AG09309 (cell line): ENCODE measurements at regions not wholly inside any gene's neighbourhood (a gene's known extent, or its start where the extent isn't known, plus 50 kb on each side); places are given as distances from the start of the nearest gene placed in this dataset.

Experiments
- DNase-seq: peaks from one replicate; pipeline ENCODE4 v3.0.0-alpha.2; 2010; ENCODE audit warnings: low read depth
- H3K4me3 ChIP-seq: 2 replicates; pipeline ENCODE4 v1.5.1; 2011; ENCODE audit warnings: mild to moderate bottlenecking, low read depth, low read length, moderate library complexity; ENCODE audit not compliant: control insufficient read depth
- TF ChIP-seq, protein P1 (sequence below): IDR thresholded peaks from 2 replicates; pipeline ENCODE4 v1.5.1; 2011; ENCODE audit warnings: mild to moderate bottlenecking, low read depth, low read length, inconsistent platforms; ENCODE audit not compliant: insufficient read depth, control insufficient read depth; ENCODE audit errors: missing control alignments

- no peak overlapping the region for H3K4me3 ChIP-seq
- TF ChIP-seq, protein P1, sequence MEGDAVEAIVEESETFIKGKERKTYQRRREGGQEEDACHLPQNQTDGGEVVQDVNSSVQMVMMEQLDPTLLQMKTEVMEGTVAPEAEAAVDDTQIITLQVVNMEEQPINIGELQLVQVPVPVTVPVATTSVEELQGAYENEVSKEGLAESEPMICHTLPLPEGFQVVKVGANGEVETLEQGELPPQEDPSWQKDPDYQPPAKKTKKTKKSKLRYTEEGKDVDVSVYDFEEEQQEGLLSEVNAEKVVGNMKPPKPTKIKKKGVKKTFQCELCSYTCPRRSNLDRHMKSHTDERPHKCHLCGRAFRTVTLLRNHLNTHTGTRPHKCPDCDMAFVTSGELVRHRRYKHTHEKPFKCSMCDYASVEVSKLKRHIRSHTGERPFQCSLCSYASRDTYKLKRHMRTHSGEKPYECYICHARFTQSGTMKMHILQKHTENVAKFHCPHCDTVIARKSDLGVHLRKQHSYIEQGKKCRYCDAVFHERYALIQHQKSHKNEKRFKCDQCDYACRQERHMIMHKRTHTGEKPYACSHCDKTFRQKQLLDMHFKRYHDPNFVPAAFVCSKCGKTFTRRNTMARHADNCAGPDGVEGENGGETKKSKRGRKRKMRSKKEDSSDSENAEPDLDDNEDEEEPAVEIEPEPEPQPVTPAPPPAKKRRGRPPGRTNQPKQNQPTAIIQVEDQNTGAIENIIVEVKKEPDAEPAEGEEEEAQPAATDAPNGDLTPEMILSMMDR: no peak
These were observed 981.2 kb downstream of the BCL11A start for GRCh38 chr2:59572227-59572626.

DNA sequence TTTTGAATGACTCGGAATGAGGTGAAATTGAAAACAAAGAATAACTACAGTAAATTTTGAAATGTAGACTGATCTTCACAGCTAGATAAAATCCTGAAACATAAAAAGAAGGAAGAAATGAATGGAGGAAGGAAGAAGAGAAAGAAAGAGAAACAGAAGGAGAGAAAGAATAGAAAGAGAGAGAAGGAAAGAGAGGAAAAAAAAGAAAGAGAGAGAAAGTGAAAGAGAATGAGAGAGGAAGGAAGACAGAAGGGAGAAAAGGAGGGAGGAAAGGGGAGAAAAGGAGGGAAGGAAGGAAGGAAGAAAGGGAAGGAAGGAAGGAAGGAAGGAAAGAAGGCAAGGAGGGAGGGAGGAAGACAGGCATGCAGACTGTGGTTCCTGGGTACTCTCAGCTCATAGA is 982.6 kb downstream of the BCL11A start:
- no peak overlapping the region for H3K4me3 ChIP-seq
- no peak for DNase-seq
- TF ChIP-seq, protein P1: no peak

More at GRCh38 chr2:59572227-59572626, 981.2 kb downstream of the BCL11A start:
- no peak for DNase-seq

DNA sequence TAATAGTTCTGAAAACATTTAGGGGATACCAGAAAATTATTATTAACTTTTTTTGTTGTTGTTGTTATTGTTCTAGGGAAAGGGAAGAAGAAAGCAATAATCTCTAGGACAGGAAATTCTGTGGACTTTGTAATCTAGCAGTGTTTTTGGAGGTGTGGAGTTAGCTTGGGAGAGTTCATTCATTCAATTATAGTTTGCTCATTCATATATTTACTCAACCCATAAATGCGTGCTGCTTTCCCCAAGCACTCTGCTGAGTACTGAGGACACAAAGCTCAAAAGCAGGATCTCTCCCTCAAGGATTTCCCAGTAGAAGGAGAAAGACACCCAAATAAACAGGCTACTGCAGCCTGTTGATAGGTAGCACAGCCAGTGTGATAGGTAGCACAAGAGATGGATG is 984.3 kb downstream of the BCL11A start:
- TF ChIP-seq, protein P1: no peak
- H3K4me3 ChIP-seq: no peak overlapping the region
- DNase-seq: no peak

- no peak for DNase-seq
- H3K4me3 ChIP-seq: no peak overlapping the region
- TF ChIP-seq, protein P1: no peak
These were observed 985.0 kb downstream of the BCL11A start for GRCh38 chr2:59568461-59568860.

- TF ChIP-seq, protein P1: no peak
- H3K4me3 ChIP-seq: no peak overlapping the region
- DNase-seq: no peak
These were observed 986.3 kb downstream of the BCL11A start for GRCh38 chr2:59567151-59567550.

DNA sequence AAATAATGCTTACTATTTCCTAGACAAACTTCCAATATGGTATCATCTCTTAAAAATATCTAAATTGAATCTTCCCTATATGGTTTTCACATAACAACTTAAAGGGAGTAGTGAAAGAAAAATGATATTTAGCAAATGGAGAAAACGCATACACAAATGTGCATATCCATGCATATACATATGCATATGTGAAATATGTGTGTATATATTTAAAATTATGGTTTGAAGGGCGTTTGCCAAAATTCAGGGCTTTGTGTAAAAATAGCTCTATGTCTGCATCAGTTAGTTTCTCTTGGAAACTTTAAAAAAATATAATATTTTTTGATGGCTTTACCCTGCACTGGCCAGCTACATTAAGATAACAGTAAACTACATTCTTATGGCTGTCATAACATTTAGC is 986.7 kb downstream of the BCL11A start:
- TF ChIP-seq, protein P1: no peak

DNA sequence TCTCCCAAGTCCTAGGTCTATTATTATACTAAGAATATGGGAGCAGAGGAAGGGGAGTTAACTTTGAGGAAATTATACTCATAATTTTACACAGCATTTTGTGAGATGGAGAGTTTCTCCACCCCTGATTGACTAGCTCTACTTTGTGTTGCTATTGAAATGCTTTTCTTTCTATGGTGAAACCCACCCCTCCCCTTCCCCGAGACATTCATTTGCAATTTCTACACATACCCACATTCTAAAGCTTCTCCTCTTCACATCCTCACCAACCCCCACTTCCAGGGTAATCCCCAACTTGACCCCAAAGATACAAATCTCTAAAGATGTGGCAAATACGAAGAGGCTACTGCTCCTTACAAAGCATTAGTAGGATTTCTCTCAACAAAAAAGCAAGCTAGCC is 992.2 kb downstream of the BCL11A start:
- no peak for DNase-seq
- no peak overlapping the region for H3K4me3 ChIP-seq
- TF ChIP-seq, protein P1: no peak

More for the DNA sequence above, 986.7 kb downstream of the BCL11A start:
- DNase-seq: no peak
- H3K4me3 ChIP-seq: no peak overlapping the region
